ENCODE measurements at regions not wholly inside any gene's neighbourhood (a gene's known extent, or its start where the extent isn't known, plus 50 kb on each side); places are given as distances from the start of the nearest gene placed in this dataset.

- TF ChIP-seq, protein P1, sequence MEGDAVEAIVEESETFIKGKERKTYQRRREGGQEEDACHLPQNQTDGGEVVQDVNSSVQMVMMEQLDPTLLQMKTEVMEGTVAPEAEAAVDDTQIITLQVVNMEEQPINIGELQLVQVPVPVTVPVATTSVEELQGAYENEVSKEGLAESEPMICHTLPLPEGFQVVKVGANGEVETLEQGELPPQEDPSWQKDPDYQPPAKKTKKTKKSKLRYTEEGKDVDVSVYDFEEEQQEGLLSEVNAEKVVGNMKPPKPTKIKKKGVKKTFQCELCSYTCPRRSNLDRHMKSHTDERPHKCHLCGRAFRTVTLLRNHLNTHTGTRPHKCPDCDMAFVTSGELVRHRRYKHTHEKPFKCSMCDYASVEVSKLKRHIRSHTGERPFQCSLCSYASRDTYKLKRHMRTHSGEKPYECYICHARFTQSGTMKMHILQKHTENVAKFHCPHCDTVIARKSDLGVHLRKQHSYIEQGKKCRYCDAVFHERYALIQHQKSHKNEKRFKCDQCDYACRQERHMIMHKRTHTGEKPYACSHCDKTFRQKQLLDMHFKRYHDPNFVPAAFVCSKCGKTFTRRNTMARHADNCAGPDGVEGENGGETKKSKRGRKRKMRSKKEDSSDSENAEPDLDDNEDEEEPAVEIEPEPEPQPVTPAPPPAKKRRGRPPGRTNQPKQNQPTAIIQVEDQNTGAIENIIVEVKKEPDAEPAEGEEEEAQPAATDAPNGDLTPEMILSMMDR (conservative IDR thresholded peaks at IDR 0.05; ENCODE audit: low read depth), result no peak
- no peak for DNase-seq (ENCODE audit: low spot score)
- no peak overlapping the region for H3K27ac ChIP-seq
- ChIA-PET POLR2A (ENCODE audit: low non-redundant PET) (no interaction called here), CTCF (no interaction called here)
Measured at GRCh38 chr4:104818579-104818978, 323.9 kb upstream of the CXXC4 start.

GRCh38 chr4:104826171-104826570 is 320.5 kb upstream of the TET2 start:
- TF ChIP-seq, protein P1 (conservative IDR thresholded peaks at IDR 0.05; ENCODE audit: low read depth), result no peak
- CTCF ChIA-PET, result interaction anchor here (0.6 kb wide), 1 partner anchor 219 kb away, joined by 3 read pairs; no protein-coding TSS in a partner anchor
- peak; percentile 2 for DNase-seq (ENCODE audit: low spot score)

DNA sequence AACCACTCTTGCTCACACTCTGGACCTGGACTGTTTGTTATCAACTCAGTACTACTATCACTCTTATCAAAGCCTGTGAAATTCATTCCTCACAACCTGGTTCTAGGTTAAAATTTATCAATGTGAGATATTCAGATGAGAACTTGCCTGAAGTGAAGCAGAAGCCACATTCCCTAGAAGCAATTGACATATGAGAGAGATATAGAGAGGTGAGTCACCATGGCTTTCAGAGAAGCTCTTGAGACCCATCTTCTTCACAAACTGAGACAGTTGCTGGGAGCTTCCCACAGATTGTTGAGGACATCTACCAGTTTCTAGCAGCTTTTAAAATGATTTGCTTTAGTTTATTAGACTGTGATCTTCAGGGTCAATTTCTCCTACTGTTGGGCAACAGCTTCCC is 316.9 kb upstream of the TET2 start:
- TF ChIP-seq, protein P1 (conservative IDR thresholded peaks at IDR 0.05; ENCODE audit: low read depth), result no peak
- DNase-seq (ENCODE audit: low spot score), result no peak
- POLR2A ChIA-PET (ENCODE audit: low non-redundant PET), result no interaction called here
- CTCF ChIA-PET, result no interaction called here
- H3K27ac ChIP-seq, result no peak overlapping the region

More at GRCh38 chr4:104826171-104826570, 320.5 kb upstream of the TET2 start:
- H3K27ac ChIP-seq, result no peak overlapping the region
- POLR2A ChIA-PET (ENCODE audit: low non-redundant PET), result no interaction called here

DNA sequence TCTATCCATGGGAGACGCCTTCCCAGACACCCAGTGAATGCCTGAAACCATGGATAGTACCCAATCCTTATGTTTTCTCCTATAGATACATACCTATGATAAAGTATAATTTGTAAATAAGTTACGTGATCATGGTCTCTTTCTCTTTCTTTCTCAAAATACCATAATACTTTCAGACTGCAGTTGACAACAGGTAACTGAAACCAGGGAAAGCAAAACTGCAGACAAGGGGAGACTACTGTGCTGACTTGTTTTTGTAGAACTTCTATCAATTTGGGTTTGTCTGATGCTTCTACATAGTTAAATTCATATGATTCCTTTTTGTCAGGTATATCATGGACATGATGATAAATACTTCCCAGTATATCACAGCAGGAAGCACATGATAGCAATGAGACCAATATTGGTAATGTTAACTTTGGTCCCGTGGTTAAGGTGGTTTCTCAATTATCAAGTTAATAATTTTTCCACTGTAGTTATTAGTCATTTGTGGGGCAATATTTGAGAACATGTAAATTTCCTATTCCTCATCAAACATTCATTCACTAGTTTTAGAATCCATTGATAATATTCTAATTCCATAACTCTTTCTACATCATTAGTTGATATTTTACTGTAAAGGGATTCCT is 298.0 kb upstream of the TET2 start:
- no peak for DNase-seq (ENCODE audit: low spot score)
- CTCF ChIA-PET, result no interaction called here
- H3K27ac ChIP-seq, result no peak overlapping the region
- TF ChIP-seq, protein P1 (conservative IDR thresholded peaks at IDR 0.05; ENCODE audit: low read depth), result no peak
- POLR2A ChIA-PET (ENCODE audit: low non-redundant PET), result no interaction called here

GRCh38 chr4:104859601-104860237 is 287.0 kb upstream of the TET2 start:
- TF ChIP-seq, protein P1 (conservative IDR thresholded peaks at IDR 0.05; ENCODE audit: low read depth), result no peak
- ChIA-PET CTCF (interaction anchor here (0.5 to 1.2 kb wide), 5 partner anchors 10 to 796 kb away, joined by 3 to 7 read pairs (median 3); no protein-coding TSS in a partner anchor), POLR2A (ENCODE audit: low non-redundant PET) (no interaction called here)
- H3K27ac ChIP-seq, result no peak overlapping the region
- DNase-seq (ENCODE audit: low spot score), result no peak

DNA sequence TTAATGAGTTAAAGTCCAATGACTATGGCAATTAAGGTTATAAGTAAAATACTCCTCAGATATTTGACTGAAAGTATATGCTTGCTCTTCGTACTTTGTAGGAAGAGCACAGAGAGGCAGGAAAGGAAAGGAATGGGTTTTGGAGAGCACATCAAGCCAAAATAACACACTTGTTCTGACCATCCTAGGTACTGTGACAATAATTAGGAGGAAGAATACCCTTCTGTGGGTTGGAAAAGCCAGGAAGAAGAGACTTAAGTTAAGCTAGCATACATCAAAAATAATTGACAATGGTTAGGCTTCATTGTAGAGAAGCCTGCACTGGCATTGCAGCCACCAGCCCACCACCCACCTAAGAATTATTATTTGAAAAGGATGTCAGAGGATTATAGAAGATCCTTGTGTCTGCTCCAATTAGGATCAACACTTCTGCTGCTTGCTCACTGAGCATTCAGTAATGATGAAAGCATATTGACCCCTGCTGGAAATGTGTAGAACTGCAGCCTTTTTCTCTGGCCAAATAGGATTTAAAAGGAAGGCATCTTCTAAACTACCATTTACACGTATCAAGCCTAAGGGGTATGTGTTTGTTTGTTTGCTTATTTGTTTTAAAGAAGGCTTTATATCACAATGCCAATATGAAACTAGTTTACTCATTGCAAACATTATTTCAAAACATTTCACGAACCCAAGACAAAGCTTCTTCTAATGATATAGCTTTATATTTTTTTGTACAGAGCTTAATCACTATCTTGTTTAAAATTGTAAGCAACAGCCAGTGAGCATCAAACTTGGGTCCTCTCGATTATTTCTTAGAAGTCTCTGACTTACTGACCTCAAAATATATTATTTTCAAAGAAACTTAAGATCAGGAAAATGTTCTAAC is 286.2 kb upstream of the TET2 start:
- CTCF ChIA-PET, result interaction anchor here (0.5 to 1.2 kb wide), 10 partner anchors 10 to 955 kb away, joined by 3 to 7 read pairs (median 3); partner anchors contain the start of gene ARHGEF38
- TF ChIP-seq, protein P1 (conservative IDR thresholded peaks at IDR 0.05; ENCODE audit: low read depth), result peak; percentile 89
- no peak overlapping the region for H3K27ac ChIP-seq
- POLR2A ChIA-PET (ENCODE audit: low non-redundant PET), result no interaction called here
- peak; percentile 42 for DNase-seq (ENCODE audit: low spot score)

Data from RWPE1 (cell line).